Central memory CD8-positive, alpha-beta T cell (primary cell): ENCODE measurements at regions not wholly inside any gene's neighbourhood (a gene's known extent, or its start where the extent isn't known, plus 50 kb on each side); places are given as distances from the start of the nearest gene placed in this dataset.
"Not testable (repeated sequence)": the region's sequence is repeated elsewhere in the genome, so short reads cannot be mapped to it uniquely, and the experiment has no call there.

Source experiments
- ATAC-seq: fragments of 150-1000 bp; cut with Tn5 transposase; replicated peaks from 2 replicates; pipeline ENCODE4 v1.10.0; 2022; ENCODE audit warnings: mild to moderate bottlenecking, moderate FRiP score, moderate number of reproducible peaks; ENCODE audit not compliant: poor library complexity, severe bottlenecking; ENCODE audit errors: extremely low read depth
- DNase-seq, 2 donors: peaks; one replicate each; pipeline ENCODE4 v3.0.0; 2021; ENCODE audit warnings: low spot score in 2 of 2
- H3K27ac Mint-ChIP-seq: one replicate; pipeline ENCODE4 v1.8.0; 2022; ENCODE audit warnings: low read depth, mild to moderate bottlenecking, moderate library complexity, mixed read lengths
- H3K27me3 Mint-ChIP-seq: one replicate; pipeline ENCODE4 v1.8.0; 2022; ENCODE audit warnings: mixed read lengths
- H3K36me3 Mint-ChIP-seq: one replicate; pipeline ENCODE4 v1.8.0; 2022; ENCODE audit warnings: mild to moderate bottlenecking, moderate library complexity, mixed read lengths; ENCODE audit not compliant: insufficient read depth
- H3K4me1 Mint-ChIP-seq: one replicate; pipeline ENCODE4 v1.8.0; 2022; ENCODE audit warnings: mixed read lengths
- H3K4me3 Mint-ChIP-seq: one replicate; pipeline ENCODE4 v1.8.0; 2022; ENCODE audit warnings: mild to moderate bottlenecking, moderate library complexity, mixed read lengths
- H3K9me3 Mint-ChIP-seq: one replicate; pipeline ENCODE4 v1.8.0; 2022; ENCODE audit warnings: mixed read lengths

DNA sequence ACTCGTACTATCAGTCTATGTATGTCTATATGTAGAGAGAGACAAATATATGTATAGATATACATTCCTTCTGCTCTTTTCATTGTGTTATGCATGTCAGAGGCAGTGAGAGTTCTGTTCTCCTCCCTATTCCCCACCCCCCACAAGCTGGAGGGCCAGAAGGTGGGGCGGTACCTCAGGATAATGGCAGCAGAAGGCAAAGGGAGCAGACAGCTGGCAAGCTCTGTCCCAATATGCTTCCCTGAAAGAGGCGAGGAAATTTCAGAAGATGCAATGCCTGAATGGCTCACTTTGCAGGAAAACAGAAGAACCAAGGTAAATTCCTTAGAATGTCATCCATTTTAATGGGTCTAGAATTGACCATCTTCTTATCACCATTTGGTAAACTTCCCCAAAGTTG lies 114.4 kb downstream of the NAA11 start:
- Mint-ChIP-seq H3K36me3 (no peaks in the 10 kb centered on the region), H3K9me3 (peaks cover 6% of the 10 kb centered on the region), H3K4me1 (no peaks in the 10 kb centered on the region), H3K27me3 (no peaks in the 10 kb centered on the region), H3K4me3 (no peak overlapping the region), H3K27ac (no peak overlapping the region)
- ATAC-seq (no peak), DNase-seq (no peak)

GRCh38 chr4:79210636-79211049 lies 115.2 kb downstream of the NAA11 start:
- H3K27me3 Mint-ChIP-seq = no peaks in the 10 kb centered on the region
- no peaks in the 10 kb centered on the region for H3K36me3 Mint-ChIP-seq
- peaks cover 6% of the 10 kb centered on the region for H3K9me3 Mint-ChIP-seq
- DNase-seq (no peak), ATAC-seq (no peak)
- no peak overlapping the region for H3K4me3 Mint-ChIP-seq
- H3K4me1 Mint-ChIP-seq = no peaks in the 10 kb centered on the region
- no peak overlapping the region for H3K27ac Mint-ChIP-seq

- Mint-ChIP-seq H3K27me3 (no peaks in the 10 kb centered on the region), H3K4me1 (no peaks in the 10 kb centered on the region), H3K27ac (no peak overlapping the region), H3K9me3 (peaks cover 6% of the 10 kb centered on the region), H3K36me3 (no peaks in the 10 kb centered on the region), H3K4me3 (no peak overlapping the region)
- no peak for ATAC-seq
- no peak for DNase-seq
These were observed 115.8 kb downstream of the NAA11 start for GRCh38 chr4:79209822-79210635.

GRCh38 chr4:79209081-79209480 lies 116.8 kb downstream of the NAA11 start:
- H3K4me1 Mint-ChIP-seq = no peaks in the 10 kb centered on the region
- no peak for ATAC-seq
- H3K4me3 Mint-ChIP-seq = no peak overlapping the region
- DNase-seq = no peak
- no peaks in the 10 kb centered on the region for H3K27me3 Mint-ChIP-seq
- H3K9me3 Mint-ChIP-seq = peaks cover 6% of the 10 kb centered on the region
- no peaks in the 10 kb centered on the region for H3K36me3 Mint-ChIP-seq
- no peak overlapping the region for H3K27ac Mint-ChIP-seq

DNA sequence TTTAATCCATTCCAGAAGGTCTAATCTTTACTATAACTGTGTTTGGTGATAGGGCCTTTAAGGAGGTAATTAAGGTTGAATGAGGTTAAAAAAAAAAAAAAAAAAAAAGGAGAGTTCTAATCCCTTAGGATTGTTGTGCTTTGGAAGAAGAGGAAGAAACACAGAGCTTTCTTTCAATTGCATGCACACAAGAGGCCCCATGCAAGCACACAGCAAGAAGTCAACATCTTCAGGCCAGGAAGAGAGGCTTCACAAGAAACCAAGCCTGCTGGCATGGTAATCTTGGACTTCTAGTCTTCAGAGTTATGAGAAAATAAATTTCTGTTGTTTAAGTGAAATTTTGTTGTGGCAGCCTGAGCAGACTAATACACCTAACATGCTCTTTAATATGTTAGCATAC lies 118.6 kb downstream of the NAA11 start:
- H3K27me3 Mint-ChIP-seq = no peaks in the 10 kb centered on the region
- no peaks in the 10 kb centered on the region for H3K36me3 Mint-ChIP-seq
- no peaks in the 10 kb centered on the region for H3K4me1 Mint-ChIP-seq

DNA sequence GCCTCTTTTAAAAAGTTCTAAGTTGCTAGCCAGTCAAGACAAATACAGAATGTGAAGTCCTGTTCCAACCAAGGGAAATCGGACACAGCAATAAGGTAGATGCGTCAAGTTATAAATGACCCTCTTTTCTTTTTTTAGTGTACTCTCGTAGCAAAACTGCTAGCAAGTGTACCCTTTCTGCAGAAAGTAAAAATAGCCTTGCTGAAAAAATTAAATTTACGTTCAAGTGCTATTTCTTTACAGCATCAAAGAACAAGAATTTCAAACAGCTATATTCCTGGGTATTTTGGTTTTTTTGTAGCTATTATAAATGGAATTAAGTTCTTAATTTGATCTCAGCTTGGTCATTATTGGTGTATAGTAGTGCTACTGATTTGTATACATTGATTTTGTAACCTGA lies 119.2 kb downstream of the NAA11 start:
- Mint-ChIP-seq H3K9me3 (peaks cover 6% of the 10 kb centered on the region), H3K4me1 (no peaks in the 10 kb centered on the region), H3K27me3 (no peaks in the 10 kb centered on the region), H3K27ac (no peak overlapping the region), H3K4me3 (no peak overlapping the region), H3K36me3 (no peaks in the 10 kb centered on the region)
- ATAC-seq = no peak
- DNase-seq = no peak

More for the DNA sequence above, 118.6 kb downstream of the NAA11 start:
- DNase-seq = no peak
- no peak overlapping the region for H3K4me3 Mint-ChIP-seq
- H3K9me3 Mint-ChIP-seq = peaks cover 6% of the 10 kb centered on the region
- no peak overlapping the region for H3K27ac Mint-ChIP-seq
- ATAC-seq = no peak

- Mint-ChIP-seq H3K36me3 (no peaks in the 10 kb centered on the region), H3K27ac (no peak overlapping the region), H3K27me3 (no peaks in the 10 kb centered on the region), H3K4me1 (no peaks in the 10 kb centered on the region), H3K9me3 (peaks cover 4% of the 10 kb centered on the region), H3K4me3 (no peak overlapping the region)
- DNase-seq = no peak
- no peak for ATAC-seq
These were observed 120.7 kb downstream of the NAA11 start for GRCh38 chr4:79205121-79205520.

- H3K4me3 Mint-ChIP-seq = no peak overlapping the region
- peaks cover 5% of the 10 kb centered on the region for H3K9me3 Mint-ChIP-seq
- no peaks in the 10 kb centered on the region for H3K36me3 Mint-ChIP-seq
- ATAC-seq (no peak), DNase-seq (no peak)
- no peak overlapping the region for H3K27ac Mint-ChIP-seq
- H3K4me1 Mint-ChIP-seq = no peaks in the 10 kb centered on the region
- no peaks in the 10 kb centered on the region for H3K27me3 Mint-ChIP-seq
These were observed 123.9 kb downstream of the NAA11 start for GRCh38 chr4:79201971-79202370.

DNA sequence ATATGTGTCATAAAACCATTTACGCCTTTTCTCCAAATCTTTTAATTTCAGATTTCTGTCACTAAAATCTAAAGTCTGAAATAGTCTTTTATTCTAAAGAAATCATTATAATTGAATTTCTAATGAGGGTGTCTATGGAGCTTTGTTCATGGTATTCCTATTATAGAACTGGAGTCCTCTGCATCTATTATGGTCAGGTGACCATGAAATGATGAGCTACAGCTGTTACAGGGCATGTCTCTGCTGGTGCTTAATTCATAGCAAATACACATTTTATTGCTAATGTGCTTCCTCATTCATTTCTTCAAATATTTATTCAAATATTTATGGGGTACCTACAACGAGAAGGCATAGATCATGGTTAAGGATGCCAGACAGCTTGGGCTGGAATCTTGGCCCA lies 126.1 kb downstream of the NAA11 start:
- no peaks in the 10 kb centered on the region for H3K36me3 Mint-ChIP-seq
- H3K4me1 Mint-ChIP-seq = no peaks in the 10 kb centered on the region
- ATAC-seq (no peak), DNase-seq (no peak)
- no peaks in the 10 kb centered on the region for H3K27me3 Mint-ChIP-seq
- H3K4me3 Mint-ChIP-seq = no peak overlapping the region
- peaks cover 11% of the 10 kb centered on the region for H3K9me3 Mint-ChIP-seq
- no peak overlapping the region for H3K27ac Mint-ChIP-seq

DNA sequence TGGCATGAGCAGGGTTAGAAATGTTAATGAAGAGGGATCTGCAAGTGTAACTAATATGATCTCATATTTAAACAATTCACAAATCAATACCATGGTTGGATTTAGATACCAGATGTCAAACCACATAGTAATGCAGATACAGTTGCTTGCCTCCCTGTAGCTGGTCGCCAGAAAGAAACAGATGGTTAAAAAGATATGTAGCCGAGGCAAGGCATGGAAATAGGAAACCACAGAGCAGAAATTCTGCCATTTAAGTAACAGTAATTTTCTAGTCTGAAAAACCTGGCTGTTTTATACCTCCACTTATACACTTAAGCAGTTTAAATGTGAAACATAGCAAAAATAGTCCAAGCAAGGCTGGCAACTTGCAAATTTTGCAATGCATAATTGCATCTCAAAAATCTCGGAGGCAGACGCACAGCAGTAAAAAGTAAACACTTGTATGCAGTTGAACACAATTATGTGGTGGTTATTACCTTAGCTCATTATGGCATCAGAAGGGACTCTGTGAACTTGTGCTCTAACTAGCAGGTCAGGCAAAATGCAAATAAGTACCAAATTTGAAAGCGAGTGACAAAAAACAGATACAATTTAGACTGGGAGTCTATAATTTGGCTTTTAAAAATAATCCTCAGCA lies 126.8 kb downstream of the NAA11 start:
- ATAC-seq = no peak
- peaks cover 15% of the 10 kb centered on the region for H3K9me3 Mint-ChIP-seq
- H3K27ac Mint-ChIP-seq = no peak overlapping the region
- no peaks in the 10 kb centered on the region for H3K27me3 Mint-ChIP-seq
- H3K36me3 Mint-ChIP-seq = no peaks in the 10 kb centered on the region
- no peaks in the 10 kb centered on the region for H3K4me1 Mint-ChIP-seq
- no peak for DNase-seq
- no peak overlapping the region for H3K4me3 Mint-ChIP-seq

GRCh38 chr4:79197275-79198009 lies 128.4 kb downstream of the NAA11 start:
- DNase-seq (no peak), ATAC-seq (no peak)
- no peak overlapping the region for H3K27ac Mint-ChIP-seq
- H3K27me3 Mint-ChIP-seq = no peaks in the 10 kb centered on the region
- H3K36me3 Mint-ChIP-seq = no peaks in the 10 kb centered on the region
- H3K9me3 Mint-ChIP-seq = peaks cover 16% of the 10 kb centered on the region
- H3K4me1 Mint-ChIP-seq = no peaks in the 10 kb centered on the region
- no peak overlapping the region for H3K4me3 Mint-ChIP-seq

- H3K4me3 Mint-ChIP-seq, H3K36me3 Mint-ChIP-seq, H3K4me1 Mint-ChIP-seq, ATAC-seq, H3K27me3 Mint-ChIP-seq, H3K27ac Mint-ChIP-seq, DNase-seq: not testable (repeated sequence)
- peaks cover 25% of the 10 kb centered on the region for H3K9me3 Mint-ChIP-seq
These were observed 134.6 kb downstream of the NAA11 start for GRCh38 chr4:79191292-79191691.
